ENCODE measurements at regions not wholly inside any gene's neighbourhood (a gene's known extent, or its start where the extent isn't known, plus 50 kb on each side); places are given as distances from the start of the nearest gene placed in this dataset.
"Not testable (repeated sequence)": the region's sequence is repeated elsewhere in the genome, so short reads cannot be mapped to it uniquely, and the experiment has no call there.

- TF ChIP-seq CTCF (IDR thresholded peaks at IDR 0.05; ENCODE audit: borderline replicate concordance, extremely low read depth, low read length, poor library complexity, severe bottlenecking); EZH2 (IDR thresholded peaks at IDR 0.05; ENCODE audit: borderline replicate concordance, low read depth, low read length, severe bottlenecking): not testable (repeated sequence)
Measured at GRCh38 chr5:19288311-19288710, 699.7 kb downstream of the CDH18 start.

Data from DND-41 (cell line).